ENCODE measurements at regions not wholly inside any gene's neighbourhood (a gene's known extent, or its start where the extent isn't known, plus 50 kb on each side); places are given as distances from the start of the nearest gene placed in this dataset.
"Not testable (repeated sequence)": the region's sequence is repeated elsewhere in the genome, so short reads cannot be mapped to it uniquely, and the experiment has no call there.

- no peak for DNase-seq (ENCODE audit: low spot score)
- TF ChIP-seq CTCF (IDR thresholded peaks at IDR 0.05; ENCODE audit: extremely low read depth, insufficient read depth, missing control alignments): no peak
- in situ Hi-C loops (cut with MboI; ENCODE audit: low pct_unique_long_range_greater_than_20kb, low sequenced_read_pairs, unreplicated experiment): no loop called here
These were observed 234.7 kb upstream of the FKBP1C start for GRCh38 chr6:62976566-62976965.

- in situ Hi-C loops (cut with MboI; ENCODE audit: low pct_unique_long_range_greater_than_20kb, low sequenced_read_pairs, unreplicated experiment): no loop called here
- no peak for DNase-seq (ENCODE audit: low spot score)
- no peak for TF ChIP-seq CTCF (IDR thresholded peaks at IDR 0.05; ENCODE audit: extremely low read depth, insufficient read depth, missing control alignments)
These were observed 232.3 kb upstream of the FKBP1C start for GRCh38 chr6:62978920-62979319.

- no peak for TF ChIP-seq CTCF (IDR thresholded peaks at IDR 0.05; ENCODE audit: extremely low read depth, insufficient read depth, missing control alignments)
- DNase-seq (ENCODE audit: low spot score): no peak
- in situ Hi-C loops (cut with MboI; ENCODE audit: low pct_unique_long_range_greater_than_20kb, low sequenced_read_pairs, unreplicated experiment): no loop called here
These were observed 231.2 kb upstream of the FKBP1C start for GRCh38 chr6:62980093-62980492.

GRCh38 chr6:62980724-62981123 is 230.5 kb upstream of the FKBP1C start:
- in situ Hi-C loops (cut with MboI; ENCODE audit: low pct_unique_long_range_greater_than_20kb, low sequenced_read_pairs, unreplicated experiment): no loop called here
- no peak for DNase-seq (ENCODE audit: low spot score)
- no peak for TF ChIP-seq CTCF (IDR thresholded peaks at IDR 0.05; ENCODE audit: extremely low read depth, insufficient read depth, missing control alignments)

- TF ChIP-seq CTCF (IDR thresholded peaks at IDR 0.05; ENCODE audit: extremely low read depth, insufficient read depth, missing control alignments): no peak
These were observed 228.3 kb upstream of the FKBP1C start for GRCh38 chr6:62982951-62983350.

GRCh38 chr6:62991696-62992095 is 219.6 kb upstream of the FKBP1C start:
- in situ Hi-C loops (cut with MboI; ENCODE audit: low pct_unique_long_range_greater_than_20kb, low sequenced_read_pairs, unreplicated experiment); DNase-seq (ENCODE audit: low spot score): not testable (repeated sequence)

More at GRCh38 chr6:62982951-62983350, 228.3 kb upstream of the FKBP1C start:
- in situ Hi-C loops (cut with MboI; ENCODE audit: low pct_unique_long_range_greater_than_20kb, low sequenced_read_pairs, unreplicated experiment): no loop called here
- no peak for DNase-seq (ENCODE audit: low spot score)

- in situ Hi-C loops (cut with MboI; ENCODE audit: low pct_unique_long_range_greater_than_20kb, low sequenced_read_pairs, unreplicated experiment): no loop called here
- no peak for DNase-seq (ENCODE audit: low spot score)
- TF ChIP-seq CTCF (IDR thresholded peaks at IDR 0.05; ENCODE audit: extremely low read depth, insufficient read depth, missing control alignments): no peak
These were observed 217.3 kb upstream of the FKBP1C start for GRCh38 chr6:62993951-62994350.
